Type B pancreatic cell (in vitro differentiated cells): ENCODE measurements at regions not wholly inside any gene's neighbourhood (a gene's known extent, or its start where the extent isn't known, plus 50 kb on each side); places are given as distances from the start of the nearest gene placed in this dataset.
"Not testable (repeated sequence)": the region's sequence is repeated elsewhere in the genome, so short reads cannot be mapped to it uniquely, and the experiment has no call there.

ENCODE experiments used
- DNase-seq: peaks from one replicate; pipeline ENCODE4 v3.0.0; 2021; ENCODE audit warnings: mixed read lengths; ENCODE audit not compliant: unreplicated experiment; ENCODE audit errors: extremely low spot score
- H3K27ac Mint-ChIP-seq: 2 replicates; pipeline ENCODE4 v1.8.0; 2021; ENCODE audit warnings: mild to moderate bottlenecking, mixed read lengths
- H3K27me3 Mint-ChIP-seq: 2 replicates; pipeline ENCODE4 v1.8.0; 2021; ENCODE audit warnings: mixed read lengths
- H3K36me3 Mint-ChIP-seq: 2 replicates; pipeline ENCODE4 v1.8.0; 2021; ENCODE audit warnings: mixed read lengths
- H3K4me1 Mint-ChIP-seq: one replicate; pipeline ENCODE4 v1.8.0; 2021; ENCODE audit warnings: mixed read lengths; ENCODE audit not compliant: unreplicated experiment
- H3K4me3 Mint-ChIP-seq: 2 replicates; pipeline ENCODE4 v1.8.0; 2021; ENCODE audit warnings: mild to moderate bottlenecking, mixed read lengths
- H3K9me3 Mint-ChIP-seq: 2 replicates; pipeline ENCODE4 v1.8.0; 2021; ENCODE audit warnings: mixed read lengths
- TF ChIP-seq, protein P1 (sequence below): fragments of 200-600 bp; sonication (generic); conservative IDR thresholded peaks from 2 replicates; pipeline ENCODE4 v1.5.0; 2021; ENCODE audit warnings: antibody characterized with exemption, mild to moderate bottlenecking

DNA sequence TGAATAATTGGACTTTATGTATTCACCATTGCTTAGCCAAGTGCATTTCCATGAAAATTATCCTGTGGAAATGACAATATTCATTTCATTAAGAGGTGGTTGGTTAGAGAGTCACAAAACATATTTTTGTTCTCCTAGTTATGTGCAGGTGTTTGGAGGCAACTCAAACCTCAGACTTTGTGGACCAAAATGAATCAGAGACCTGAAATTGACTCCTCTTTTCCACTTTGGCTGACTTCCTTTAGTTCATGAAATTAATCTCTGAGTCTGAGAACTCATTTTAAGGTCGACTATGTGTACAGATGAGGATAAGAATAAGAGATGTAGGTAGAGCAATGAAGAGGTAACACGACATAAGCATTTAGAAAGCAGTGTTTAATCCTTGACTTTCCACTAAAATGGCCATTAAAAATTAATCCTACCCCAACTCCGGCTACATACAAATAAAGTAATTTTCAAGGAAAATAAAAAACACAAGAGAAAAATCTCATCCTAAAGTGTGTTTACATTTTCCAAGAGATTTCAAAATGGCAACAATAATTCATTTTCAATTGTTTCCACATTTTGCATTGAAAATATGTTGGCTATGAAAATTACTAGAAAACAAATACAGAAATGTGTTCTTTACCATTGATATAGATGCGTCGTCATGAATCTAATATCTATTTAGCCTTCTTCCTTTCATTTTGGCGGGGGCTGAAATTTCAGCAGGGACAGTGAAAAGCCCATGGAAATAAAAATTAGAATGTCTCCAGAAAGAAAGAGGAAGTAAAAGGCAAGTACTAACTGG lies 185.4 kb upstream of the CSNK1A1L start:
- no peaks in the 10 kb centered on the region for H3K27me3 Mint-ChIP-seq
- H3K27ac Mint-ChIP-seq: no peak overlapping the region
- no peak overlapping the region for H3K4me3 Mint-ChIP-seq
- H3K36me3 Mint-ChIP-seq: no peaks in the 10 kb centered on the region
- no peak for DNase-seq
- no peaks in the 10 kb centered on the region for H3K9me3 Mint-ChIP-seq
- H3K4me1 Mint-ChIP-seq: no peaks in the 10 kb centered on the region
- TF ChIP-seq, protein P1, sequence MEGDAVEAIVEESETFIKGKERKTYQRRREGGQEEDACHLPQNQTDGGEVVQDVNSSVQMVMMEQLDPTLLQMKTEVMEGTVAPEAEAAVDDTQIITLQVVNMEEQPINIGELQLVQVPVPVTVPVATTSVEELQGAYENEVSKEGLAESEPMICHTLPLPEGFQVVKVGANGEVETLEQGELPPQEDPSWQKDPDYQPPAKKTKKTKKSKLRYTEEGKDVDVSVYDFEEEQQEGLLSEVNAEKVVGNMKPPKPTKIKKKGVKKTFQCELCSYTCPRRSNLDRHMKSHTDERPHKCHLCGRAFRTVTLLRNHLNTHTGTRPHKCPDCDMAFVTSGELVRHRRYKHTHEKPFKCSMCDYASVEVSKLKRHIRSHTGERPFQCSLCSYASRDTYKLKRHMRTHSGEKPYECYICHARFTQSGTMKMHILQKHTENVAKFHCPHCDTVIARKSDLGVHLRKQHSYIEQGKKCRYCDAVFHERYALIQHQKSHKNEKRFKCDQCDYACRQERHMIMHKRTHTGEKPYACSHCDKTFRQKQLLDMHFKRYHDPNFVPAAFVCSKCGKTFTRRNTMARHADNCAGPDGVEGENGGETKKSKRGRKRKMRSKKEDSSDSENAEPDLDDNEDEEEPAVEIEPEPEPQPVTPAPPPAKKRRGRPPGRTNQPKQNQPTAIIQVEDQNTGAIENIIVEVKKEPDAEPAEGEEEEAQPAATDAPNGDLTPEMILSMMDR: no peak

DNA sequence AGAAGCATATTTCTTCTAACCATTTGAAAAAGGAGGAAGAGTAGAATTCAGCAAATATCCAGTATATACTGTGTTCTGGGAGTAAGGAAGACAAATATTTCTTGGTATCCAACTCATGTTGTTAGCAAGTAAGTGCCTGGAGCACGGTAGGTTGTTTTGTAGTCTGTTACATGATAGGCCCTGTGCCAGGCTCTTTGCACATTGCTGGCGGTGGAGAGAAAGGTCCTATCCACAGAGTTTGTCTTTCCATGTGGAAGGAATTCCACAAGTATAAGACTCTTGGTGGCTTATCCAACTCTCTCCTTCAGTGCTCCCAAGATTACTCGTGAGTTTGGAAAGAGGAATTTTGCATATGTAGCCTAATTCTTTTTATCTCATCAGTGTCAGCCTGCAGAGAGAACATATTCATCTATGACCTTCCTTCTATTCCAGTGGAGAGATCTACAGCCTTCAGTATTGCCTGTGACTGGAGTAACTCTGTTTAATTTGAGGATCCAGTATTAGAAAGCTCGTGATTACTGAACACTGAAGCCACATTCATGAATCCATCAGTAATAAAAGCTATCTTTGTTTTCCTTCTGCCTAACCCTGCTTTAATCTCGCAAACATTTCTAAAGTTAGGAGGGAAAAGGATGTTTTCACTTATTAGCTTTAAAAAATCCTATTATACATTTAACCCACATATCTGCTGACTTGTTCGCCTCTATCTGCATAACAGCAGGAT lies 183.9 kb upstream of the CSNK1A1L start:
- no peak for DNase-seq
- Mint-ChIP-seq H3K4me1 (no peaks in the 10 kb centered on the region), H3K36me3 (no peaks in the 10 kb centered on the region), H3K9me3 (no peaks in the 10 kb centered on the region), H3K4me3 (no peak overlapping the region), H3K27ac (no peak overlapping the region), H3K27me3 (no peaks in the 10 kb centered on the region)
- TF ChIP-seq, protein P1: no peak

DNA sequence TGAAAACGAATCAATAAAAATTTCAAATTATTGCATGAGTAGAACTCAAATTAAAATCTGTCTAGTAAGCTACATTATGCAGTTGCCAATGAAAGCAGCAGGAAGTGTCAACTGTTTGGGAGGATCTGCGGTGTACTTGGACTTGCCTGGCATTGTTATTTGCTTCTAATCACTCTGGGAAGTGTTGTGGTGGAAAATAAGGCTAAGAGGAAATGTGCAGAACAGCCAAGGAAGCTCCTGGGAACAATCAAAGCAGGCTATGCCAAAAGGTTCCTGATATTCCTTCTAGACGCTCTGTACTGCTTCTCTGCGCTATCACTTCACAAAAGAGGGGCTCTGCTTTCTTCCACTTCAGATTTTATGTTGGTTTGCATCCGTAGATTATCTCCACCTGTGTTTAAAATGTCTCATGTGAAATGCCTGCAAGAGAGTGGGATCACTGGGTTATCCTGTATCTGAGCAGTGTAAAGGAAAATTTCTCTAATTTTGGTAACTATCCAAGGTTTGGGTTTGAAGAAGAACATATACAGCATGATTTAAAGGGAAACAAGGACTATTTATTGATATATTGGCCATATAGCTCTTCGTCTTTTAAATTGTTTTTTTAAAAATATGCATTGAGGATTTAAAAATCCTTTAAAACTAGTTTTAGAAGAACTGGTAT lies 182.7 kb upstream of the CSNK1A1L start:
- Mint-ChIP-seq H3K4me1 (no peaks in the 10 kb centered on the region), H3K4me3 (no peak overlapping the region), H3K27ac (no peak overlapping the region), H3K27me3 (no peaks in the 10 kb centered on the region), H3K36me3 (no peaks in the 10 kb centered on the region), H3K9me3 (no peaks in the 10 kb centered on the region)
- TF ChIP-seq, protein P1: no peak
- no peak for DNase-seq

DNA sequence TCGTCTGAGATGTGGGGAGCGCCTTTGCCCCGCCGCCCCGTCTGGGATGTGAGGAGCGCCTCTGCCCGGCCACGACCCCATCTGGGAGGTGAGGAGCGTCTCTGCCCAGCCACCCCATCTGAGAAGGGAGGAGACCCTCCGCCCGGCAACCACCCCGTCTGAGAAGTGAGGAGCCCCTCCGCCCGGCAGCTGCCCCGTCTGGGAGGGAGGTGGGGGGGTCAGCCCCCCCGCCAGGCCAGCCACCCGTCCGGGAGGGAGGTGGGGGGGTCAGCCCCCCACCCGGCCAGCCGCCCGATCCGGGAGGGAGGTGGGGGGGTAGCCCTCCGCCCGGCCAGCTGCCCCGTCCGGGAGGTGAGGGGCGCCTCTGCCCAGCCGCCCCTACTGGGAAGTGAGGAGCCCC lies 174.8 kb upstream of the CSNK1A1L start:
- H3K27me3 Mint-ChIP-seq, H3K27ac Mint-ChIP-seq, H3K4me3 Mint-ChIP-seq, H3K36me3 Mint-ChIP-seq, H3K4me1 Mint-ChIP-seq, DNase-seq, H3K9me3 Mint-ChIP-seq: not testable (repeated sequence)

DNA sequence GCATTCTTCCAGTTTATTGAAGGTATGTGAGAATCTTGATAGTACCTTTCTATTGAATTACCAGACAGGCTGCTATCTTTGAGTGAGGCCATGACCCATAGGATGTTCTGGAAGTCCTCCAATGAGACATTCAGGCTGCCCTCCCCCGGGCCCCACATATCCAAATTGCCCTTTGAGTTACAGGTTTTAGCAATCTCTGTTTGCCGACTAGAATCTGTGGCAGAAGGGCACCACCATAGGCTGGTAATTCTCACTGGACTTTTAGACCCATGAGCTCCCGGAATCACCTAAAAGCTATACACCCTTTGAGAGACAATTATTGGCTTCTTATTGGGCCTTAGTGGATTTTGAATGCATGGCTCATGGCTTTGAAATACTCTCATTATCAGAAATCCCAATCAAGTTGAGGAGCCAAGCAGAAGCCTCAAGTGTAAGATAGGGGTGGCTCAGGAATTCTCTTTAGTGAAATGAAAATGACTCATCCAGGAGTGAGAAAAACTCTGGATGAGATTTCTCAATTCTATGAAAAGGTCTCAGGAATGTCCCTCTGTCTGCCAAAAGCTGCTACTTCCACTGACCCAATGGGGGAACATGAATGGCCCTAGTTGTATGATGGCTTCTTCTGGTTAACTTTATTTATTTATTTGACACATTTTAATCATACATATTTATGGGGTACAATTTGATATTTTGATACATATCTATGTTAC lies 172.1 kb upstream of the CSNK1A1L start:
- DNase-seq: no peak
- Mint-ChIP-seq H3K36me3 (no peaks in the 10 kb centered on the region), H3K4me3 (no peak overlapping the region), H3K27me3 (no peaks in the 10 kb centered on the region), H3K27ac (no peak overlapping the region), H3K9me3 (peaks cover 9% of the 10 kb centered on the region), H3K4me1 (peaks cover 5% of the 10 kb centered on the region)
- TF ChIP-seq, protein P1: no peak
